ENCODE measurements at regions not wholly inside any gene's neighbourhood (a gene's known extent, or its start where the extent isn't known, plus 50 kb on each side); places are given as distances from the start of the nearest gene placed in this dataset.
"Not testable (repeated sequence)": the region's sequence is repeated elsewhere in the genome, so short reads cannot be mapped to it uniquely, and the experiment has no call there.

GRCh38 chr5:155586808-155587207, 573.3 kb downstream of the KIF4B start:
- TF ChIP-seq CTCF (IDR thresholded peaks at IDR 0.05; ENCODE audit: low read depth, low read length, missing input control); ZBTB33 (IDR thresholded peaks at IDR 0.05); JUND (IDR thresholded peaks at IDR 0.05); SP1 (IDR thresholded peaks at IDR 0.05); RAD21 (IDR thresholded peaks at IDR 0.05); NR2F2 (IDR thresholded peaks at IDR 0.05); FOXA1 (IDR thresholded peaks at IDR 0.05); GABPA (IDR thresholded peaks at IDR 0.05 in 1 of 2, conservative IDR thresholded peaks at IDR 0.05 in 1 of 2); TAF1 (conservative IDR thresholded peaks at IDR 0.05): not testable (repeated sequence)

Data from liver (tissue), 3 donors.